OCI-M2 (cell line): ENCODE measurements at regions not wholly inside any gene's neighbourhood (a gene's known extent, or its start where the extent isn't known, plus 50 kb on each side); places are given as distances from the start of the nearest gene placed in this dataset.
"Not testable (repeated sequence)": the region's sequence is repeated elsewhere in the genome, so short reads cannot be mapped to it uniquely, and the experiment has no call there.

ENCODE experiments used
- DNase-seq: peaks from one replicate; lab custom pipeline; 2025; ENCODE audit not compliant: unreplicated experiment; lab: John Stamatoyannopoulos, UW

DNA sequence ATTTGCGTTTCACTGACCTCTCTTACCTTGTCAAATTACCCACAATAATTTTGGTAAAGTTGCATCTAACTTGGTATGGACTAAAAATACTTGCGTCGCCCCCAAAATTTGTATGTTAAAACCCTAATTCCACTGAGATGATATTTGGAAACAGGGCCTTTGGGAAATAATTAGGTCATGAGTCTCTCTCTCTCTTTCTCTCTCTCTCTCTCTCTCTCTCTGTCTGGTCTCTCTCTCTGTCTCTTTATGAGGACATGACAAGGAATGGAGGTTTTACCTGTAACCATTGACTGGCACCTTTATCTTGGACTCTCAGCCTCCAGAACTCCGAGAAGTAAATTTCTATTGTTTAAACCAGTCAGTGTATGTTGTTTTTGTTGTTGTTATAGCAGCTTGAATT lies 111.5 kb upstream of the BDP1 start:
- not testable (repeated sequence) for DNase-seq

DNA sequence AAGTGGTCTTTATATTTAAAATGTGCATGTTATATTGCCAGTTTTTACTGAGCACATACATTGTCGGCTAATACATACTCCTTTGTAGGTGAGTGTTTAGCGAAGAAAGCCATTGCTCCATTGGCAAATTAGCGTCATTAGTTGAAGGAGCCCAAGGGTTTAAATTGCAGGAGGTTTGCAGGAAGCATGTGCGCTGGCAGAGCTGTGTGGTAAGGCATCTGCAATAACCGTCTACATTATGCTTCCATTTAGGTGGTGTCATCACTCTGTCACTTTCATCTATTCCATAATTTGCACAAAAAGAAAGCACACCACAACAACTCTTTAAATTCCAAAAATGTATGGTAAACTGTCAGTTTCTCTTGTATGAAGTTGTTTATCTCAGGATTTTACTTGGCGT lies 82.8 kb upstream of the BDP1 start:
- DNase-seq = not testable (repeated sequence)

DNA sequence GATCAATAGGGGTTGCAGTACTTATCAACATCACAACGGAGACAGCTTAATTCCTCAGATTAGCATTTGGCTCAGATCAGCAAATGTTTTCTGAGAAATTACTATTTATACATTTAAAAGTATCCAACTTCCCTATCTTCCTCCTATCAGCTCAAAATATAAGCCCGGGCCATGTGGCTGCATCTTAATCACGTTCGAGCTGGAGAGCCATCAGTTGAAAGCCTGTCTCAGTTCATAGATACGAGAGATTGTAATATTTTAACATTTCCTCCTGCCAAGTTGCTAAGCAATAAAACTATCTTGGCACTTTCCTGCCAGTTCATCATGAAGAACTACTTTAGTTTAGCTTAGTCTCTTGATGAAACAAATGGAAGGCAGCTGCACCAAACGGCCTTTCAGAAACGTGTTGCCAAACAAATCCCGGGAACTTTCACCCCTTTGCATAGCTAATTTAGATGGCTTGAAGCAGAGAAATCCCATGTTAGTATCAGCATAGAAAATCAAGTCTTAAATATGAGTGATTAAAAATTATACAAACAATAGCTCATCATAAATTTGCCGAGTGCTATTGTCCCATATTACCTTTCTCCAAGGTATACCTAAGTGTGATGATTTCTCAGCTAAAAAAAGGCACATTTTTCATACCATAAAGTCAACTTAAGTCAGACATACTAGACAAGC lies 82.3 kb upstream of the BDP1 start:
- not testable (repeated sequence) for DNase-seq

DNA sequence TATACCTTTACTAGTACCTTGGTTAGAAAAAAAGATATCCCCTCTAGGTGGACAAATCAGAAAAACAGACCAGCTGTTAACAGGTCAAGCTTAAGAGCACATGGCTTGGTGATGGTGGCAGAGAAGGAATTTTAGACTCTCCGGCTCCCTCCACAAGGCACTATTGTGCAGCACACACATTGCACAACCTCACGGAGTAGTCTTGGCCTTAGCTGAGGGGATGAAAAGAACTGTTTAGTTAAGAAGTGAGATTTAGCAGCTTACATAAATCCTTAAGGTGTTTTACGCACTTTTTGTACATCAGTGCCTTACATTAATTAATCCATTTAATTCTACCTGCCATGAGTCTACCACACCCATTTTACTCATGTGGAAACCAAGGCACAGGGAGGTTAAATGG lies 71.2 kb upstream of the BDP1 start:
- not testable (repeated sequence) for DNase-seq

DNA sequence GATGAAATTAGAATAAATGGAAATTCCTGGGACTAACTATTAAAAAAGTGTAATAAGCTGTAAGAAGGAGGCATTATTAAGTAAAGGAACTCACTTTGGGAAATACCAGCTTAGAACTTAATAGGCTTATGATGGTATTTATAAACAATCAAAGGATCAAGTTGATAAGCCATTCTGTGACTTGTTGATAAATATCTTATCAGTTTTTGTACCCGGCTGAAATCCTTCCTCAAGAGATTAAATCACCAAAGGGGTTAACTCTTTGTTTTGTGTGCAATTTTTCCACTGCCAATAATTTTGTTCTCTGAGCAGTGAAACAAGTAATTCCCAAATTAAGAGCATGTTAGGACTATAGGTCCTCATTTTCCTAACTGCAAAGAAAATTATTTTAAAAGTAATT lies 70.7 kb upstream of the BDP1 start:
- no peak for DNase-seq

DNA sequence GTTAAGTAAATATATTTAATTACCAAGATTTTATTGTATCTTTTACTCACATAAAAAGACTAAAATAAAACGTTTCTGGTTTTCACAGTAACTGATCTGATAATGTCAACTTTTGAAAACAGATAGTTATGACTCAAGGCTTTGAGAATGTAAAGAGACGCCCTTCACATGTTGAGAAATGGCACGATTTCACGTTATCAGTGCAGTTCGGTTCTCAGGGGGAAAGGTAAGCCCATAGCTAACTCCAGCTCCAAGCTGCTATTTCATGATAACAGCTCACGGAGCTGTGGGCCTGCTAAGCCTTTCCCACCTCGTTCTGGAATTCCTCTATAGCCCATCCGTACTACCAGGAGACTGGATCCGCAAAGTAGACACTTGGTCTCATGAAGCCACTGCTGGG lies 70.2 kb upstream of the BDP1 start:
- DNase-seq = peak; percentile 12

DNA sequence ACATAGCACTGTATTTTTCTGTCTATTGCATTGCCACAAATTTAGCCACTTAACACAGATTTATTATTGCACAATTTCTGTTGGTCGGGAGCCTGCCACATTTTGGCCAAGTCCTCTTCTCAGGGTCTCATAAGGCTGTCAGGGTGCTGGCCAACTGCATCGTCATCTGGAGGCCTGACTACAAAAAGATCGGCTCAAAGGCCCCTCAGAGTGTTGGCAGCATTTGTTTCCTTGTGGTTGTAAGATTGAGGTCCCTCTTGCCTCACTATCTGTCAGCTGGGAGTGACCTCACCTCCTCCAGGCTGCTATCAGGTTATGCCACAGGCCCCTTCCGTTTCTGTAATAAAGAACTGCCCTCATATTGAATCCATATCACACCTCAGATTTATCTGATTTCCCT lies 67.3 kb upstream of the BDP1 start:
- not testable (repeated sequence) for DNase-seq

DNA sequence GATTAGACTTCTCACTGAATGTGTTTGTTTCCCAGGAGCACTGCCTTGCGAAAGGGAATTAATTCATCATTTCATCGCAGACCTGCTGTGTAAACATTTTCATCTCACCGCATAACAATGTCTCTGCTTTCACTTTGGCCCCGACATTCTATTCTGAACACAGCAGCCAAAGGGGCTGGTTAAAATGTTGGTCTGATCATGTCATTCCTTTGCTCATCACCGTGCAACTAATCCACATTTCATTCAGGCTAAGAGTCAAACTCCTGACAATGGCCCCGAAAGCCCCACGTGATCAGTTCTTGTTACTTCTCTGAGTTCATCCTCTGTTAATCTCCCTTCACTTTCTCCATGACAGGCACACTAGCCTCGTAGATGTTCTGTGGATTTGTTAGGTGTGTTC lies 57.1 kb upstream of the BDP1 start:
- DNase-seq = not testable (repeated sequence)

DNA sequence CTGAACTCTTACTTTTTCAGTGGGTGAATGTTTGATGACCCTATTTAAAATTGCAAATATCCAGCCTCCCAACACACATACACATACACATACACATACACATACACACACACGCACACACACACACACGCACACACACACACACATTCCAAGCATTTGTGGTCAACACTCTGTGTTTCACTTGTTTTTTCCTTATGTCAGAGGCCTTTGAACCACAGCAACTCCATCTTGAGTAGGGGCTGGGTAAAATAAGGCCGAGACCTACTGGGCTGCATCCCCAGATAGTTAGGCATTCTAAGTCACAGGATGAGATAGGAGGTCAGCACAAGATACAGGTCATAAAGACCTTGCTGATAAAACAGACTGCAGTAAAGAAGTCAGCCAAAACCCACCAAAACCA lies 56.6 kb upstream of the BDP1 start:
- DNase-seq = not testable (repeated sequence)

DNA sequence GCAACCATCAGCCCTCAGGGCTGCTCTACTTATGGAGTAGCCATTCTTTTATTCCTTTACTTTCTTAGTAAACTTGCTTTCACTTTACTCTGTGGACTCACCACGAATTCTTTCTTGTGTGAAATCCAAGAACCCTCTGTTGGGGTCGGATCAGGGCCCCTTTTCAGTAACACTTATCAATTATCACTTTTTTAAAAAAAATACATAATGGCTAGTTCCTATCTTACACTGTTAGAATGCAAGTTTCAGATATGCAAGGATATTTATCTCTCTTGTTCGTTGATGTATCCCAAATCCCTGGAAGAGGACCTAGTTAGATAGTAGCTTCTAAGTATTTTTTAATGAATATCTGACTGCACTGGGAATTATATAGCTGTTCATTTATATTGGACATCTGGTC lies 56.0 kb upstream of the BDP1 start:
- DNase-seq = not testable (repeated sequence)

DNA sequence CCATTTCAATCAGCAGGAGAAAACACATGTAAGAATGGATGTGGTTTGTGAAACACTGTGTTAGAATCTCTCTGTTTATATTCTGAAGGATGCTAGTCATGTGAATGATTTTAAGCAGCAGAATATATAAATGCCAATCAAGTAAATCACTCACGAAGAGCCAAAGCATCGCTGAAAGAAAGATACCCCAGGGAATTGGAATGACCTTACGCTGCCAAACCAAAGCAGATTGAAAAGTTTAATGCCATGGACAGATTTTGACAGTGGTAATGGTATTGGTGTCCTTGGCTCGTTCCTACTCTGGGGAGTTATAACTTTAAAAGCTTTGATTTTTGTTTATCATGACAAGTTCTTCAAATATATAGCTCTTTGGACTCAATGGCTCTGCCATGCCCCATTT lies 54.8 kb upstream of the BDP1 start:
- DNase-seq = not testable (repeated sequence)

DNA sequence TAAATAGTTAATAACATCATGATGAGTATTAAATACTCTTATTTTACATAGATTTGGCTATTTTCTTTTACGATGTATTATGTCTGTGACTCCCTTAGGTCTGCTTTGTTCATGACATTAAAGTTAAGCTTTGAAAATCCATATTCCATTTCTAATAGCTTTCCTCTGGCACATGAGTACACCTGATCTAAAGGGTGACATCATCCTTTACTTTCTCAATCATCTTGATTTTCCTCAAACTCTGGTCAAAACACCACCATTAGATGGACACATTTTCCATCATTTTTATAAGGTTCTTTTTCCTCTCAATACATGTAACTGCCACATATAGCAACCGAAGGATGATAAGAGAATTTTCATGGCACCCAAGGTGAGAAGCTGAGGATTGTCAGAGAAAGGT lies 54.3 kb upstream of the BDP1 start:
- DNase-seq = not testable (repeated sequence)

DNA sequence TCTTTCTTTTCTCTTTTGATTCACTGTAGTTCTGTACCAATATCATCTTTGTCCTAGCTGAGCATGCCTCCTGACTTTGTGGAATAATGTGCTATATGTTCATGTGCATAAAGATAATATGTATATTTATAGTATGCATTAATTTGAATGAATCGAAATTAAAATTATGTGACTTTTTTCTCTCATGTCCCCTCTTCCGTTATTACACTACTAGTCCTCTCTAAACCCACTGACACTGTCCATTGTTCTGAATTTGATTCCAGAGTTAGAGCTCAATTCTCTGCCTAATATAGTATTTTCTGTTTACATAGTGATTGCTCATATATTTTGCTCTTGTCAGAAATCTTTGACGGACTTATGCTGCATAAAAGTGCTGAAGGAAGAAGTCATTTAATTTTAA lies 53.9 kb upstream of the BDP1 start:
- DNase-seq = not testable (repeated sequence)

DNA sequence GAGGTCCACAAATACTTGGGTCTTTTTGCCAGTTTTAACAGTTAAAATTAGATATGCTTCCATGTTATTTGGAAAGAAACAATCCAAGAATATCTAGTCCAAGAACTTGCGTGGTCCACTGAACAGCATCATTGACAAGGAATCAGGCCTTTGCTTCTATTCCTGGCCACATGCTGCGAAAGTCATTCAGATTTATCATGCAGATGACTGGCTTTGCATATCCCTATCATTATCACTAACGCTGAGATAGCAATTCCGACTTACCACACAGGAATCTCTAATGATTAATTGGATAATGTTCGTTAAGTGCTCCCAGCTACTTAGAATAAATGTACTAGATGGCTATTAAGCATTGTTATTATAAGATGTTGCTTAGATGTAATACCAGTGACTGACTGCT lies 51.0 kb upstream of the BDP1 start:
- DNase-seq = not testable (repeated sequence)

DNA sequence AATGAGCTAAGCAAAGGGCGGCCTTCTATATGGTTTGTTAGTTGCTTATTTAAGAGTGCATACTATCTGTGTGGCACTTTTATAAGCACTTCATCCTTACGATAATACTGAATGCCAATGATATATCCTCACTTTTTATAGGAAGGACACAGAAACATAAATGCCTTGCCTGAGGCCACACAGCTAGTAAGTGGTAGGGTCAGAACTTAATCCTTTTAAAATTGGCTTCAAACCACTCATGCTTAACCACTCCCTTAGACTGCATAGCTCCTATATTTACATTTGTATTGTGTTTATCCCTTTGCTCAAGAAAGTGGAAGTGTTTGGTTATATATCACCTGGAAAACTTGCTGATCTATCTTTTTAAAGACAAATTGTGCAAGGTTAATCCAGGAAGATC lies 50.5 kb upstream of the BDP1 start:
- not testable (repeated sequence) for DNase-seq
